Esophagus muscularis mucosa (tissue), 4 donors: ENCODE measurements at regions not wholly inside any gene's neighbourhood (a gene's known extent, or its start where the extent isn't known, plus 50 kb on each side); places are given as distances from the start of the nearest gene placed in this dataset.

Experiments
- DNase-seq: peaks from one replicate; pipeline ENCODE4 v3.0.0-alpha.2; 2017; ENCODE audit errors: extremely low spot score
- H3K27ac ChIP-seq, 4 donors: fragments of 200-600 bp; sonication (generic); replicated peaks in 1 of 4; 1 replicate in 3 of 4; 2 replicates in 1 of 4; pipeline ENCODE4 v1.5.1; 2016 to 2019; ENCODE audit warnings: mild to moderate bottlenecking in 1 of 4
- H3K27me3 ChIP-seq, 4 donors: fragments of 200-600 bp; sonication (generic); one replicate each; pipeline versions ENCODE4 v1.5.1 to v1.6.0; 2016 to 2019
- H3K36me3 ChIP-seq, 4 donors: fragments of 200-600 bp; sonication (generic); one replicate each; pipeline ENCODE4 v1.5.1; 2016 to 2019
- H3K4me1 ChIP-seq, 4 donors: fragments of 200-600 bp; sonication (generic); one replicate each; pipeline ENCODE4 v1.5.1; 2016 to 2019
- H3K4me3 ChIP-seq, 4 donors: fragments of 200-600 bp; sonication (generic); 1 replicate in 2 of 4; 2 replicates in 2 of 4; pipeline ENCODE4 v1.5.1; 2016 to 2019; ENCODE audit warnings: mild to moderate bottlenecking in 4 of 4, moderate library complexity in 1 of 4
- H3K9me3 ChIP-seq, 4 donors: fragments of 200-600 bp; sonication (generic); 1 replicate in 3 of 4; 2 replicates in 1 of 4; pipeline ENCODE4 v1.5.1; 2016 to 2019
- EP300 ChIP-seq: sonication (generic); formaldehyde crosslinking; IDR thresholded peaks from one replicate; pipeline ENCODE4 v1.6.1; 2017; ENCODE audit warnings: antibody characterized with exemption
- POLR2A ChIP-seq: fragments of 450-650 bp; IDR thresholded peaks from one replicate; pipeline ENCODE4 v1.6.1; 2017; ENCODE audit warnings: antibody characterized with exemption, moderate library complexity, mild to moderate bottlenecking, low read depth
- POLR2AphosphoS5 ChIP-seq, 2 donors: sonication (generic); formaldehyde crosslinking; IDR thresholded peaks; one replicate each; pipeline ENCODE4 v1.6.1; 2017; ENCODE audit warnings: antibody characterized with exemption in 2 of 2
- WGBS: methylation state at CpG from one replicate; pipeline ENCODE4 v1.1.5; 2018; 5-methylcytosine and 5-hydroxymethylcytosine counted together
- intact Hi-C: fragments of 100-400 bp; cut with DNase I; formaldehyde crosslinking; loops from one replicate; pipeline ENCODE4 v1.15.1; 2023
- TF ChIP-seq, protein P1 (sequence below), 3 experiments: fragments of 200-600 bp in 2 of 3; fragments of 450-650 bp in 1 of 3; sonication (generic) in 2 of 3; IDR thresholded peaks; one replicate each; pipeline ENCODE4 v1.5.1; 2017 to 2019; ENCODE audit warnings: antibody characterized with exemption in 3 of 3, mild to moderate bottlenecking in 2 of 3, moderate library complexity in 1 of 3

DNA sequence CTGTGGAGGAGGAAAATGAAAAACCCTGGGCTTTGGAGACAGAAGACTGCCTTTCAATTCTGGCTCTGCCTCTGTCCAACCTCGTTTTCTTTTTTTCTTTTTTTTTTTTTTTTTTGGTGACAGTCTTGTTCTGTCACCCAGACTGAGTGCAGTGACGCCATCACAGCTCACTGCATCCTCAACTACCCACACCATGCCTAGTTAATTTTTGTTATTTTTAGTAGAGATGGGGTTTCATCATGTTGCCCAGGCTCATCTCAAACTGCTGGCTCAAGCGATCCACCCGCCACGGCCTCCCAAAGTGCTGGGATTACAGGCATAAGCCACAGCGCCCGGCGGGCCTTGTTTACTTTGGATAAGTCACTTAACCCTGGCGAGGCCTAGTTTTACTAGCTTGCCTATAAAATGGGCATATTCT lies 66.3 kb upstream of the SLC25A26 start:
- peak overlapping the region; percentile 41 to 54 (median 44) for H3K4me3 ChIP-seq

GRCh38 chr3:66153481-66154443 lies 67.0 kb upstream of the SLC25A26 start:
- Histone ChIP-seq H3K4me1 (peaks cover 8 to 17% (median 14%) of the 10 kb centered on the region in 4 donors), H3K4me3 (peak overlapping the region; percentile 41 to 54 (median 44)), H3K36me3 (no peaks in the 10 kb centered on the region), H3K27ac (peak overlapping the region; percentile 42 to 51 (median 44)), H3K27me3 (no peaks in the 10 kb centered on the region), H3K9me3 (no peaks in the 10 kb centered on the region)
- TF ChIP-seq POLR2AphosphoS5 (IDR thresholded peaks at IDR 0.05) = no peak
- no peak for TF ChIP-seq EP300
- no peak for TF ChIP-seq POLR2A
- TF ChIP-seq, protein P1, sequence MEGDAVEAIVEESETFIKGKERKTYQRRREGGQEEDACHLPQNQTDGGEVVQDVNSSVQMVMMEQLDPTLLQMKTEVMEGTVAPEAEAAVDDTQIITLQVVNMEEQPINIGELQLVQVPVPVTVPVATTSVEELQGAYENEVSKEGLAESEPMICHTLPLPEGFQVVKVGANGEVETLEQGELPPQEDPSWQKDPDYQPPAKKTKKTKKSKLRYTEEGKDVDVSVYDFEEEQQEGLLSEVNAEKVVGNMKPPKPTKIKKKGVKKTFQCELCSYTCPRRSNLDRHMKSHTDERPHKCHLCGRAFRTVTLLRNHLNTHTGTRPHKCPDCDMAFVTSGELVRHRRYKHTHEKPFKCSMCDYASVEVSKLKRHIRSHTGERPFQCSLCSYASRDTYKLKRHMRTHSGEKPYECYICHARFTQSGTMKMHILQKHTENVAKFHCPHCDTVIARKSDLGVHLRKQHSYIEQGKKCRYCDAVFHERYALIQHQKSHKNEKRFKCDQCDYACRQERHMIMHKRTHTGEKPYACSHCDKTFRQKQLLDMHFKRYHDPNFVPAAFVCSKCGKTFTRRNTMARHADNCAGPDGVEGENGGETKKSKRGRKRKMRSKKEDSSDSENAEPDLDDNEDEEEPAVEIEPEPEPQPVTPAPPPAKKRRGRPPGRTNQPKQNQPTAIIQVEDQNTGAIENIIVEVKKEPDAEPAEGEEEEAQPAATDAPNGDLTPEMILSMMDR (IDR thresholded peaks at IDR 0.05) = no peak
- intact Hi-C loops = no loop called here
- DNase-seq = no peak
- 41% methylated on average over 25 of the region's 25 CpGs for WGBS

More for the DNA sequence above, 66.3 kb upstream of the SLC25A26 start:
- Histone ChIP-seq H3K9me3 (no peaks in the 10 kb centered on the region), H3K27ac (peak overlapping the region in 3 of 4 donors; percentile 43 to 51 (median 44)), H3K27me3 (no peaks in the 10 kb centered on the region), H3K4me1 (peaks cover 8 to 17% (median 14%) of the 10 kb centered on the region in 4 donors), H3K36me3 (no peaks in the 10 kb centered on the region)
- no peak for DNase-seq
- TF ChIP-seq POLR2AphosphoS5 (IDR thresholded peaks at IDR 0.05) (no peak), POLR2A (no peak), EP300 (no peak)
- TF ChIP-seq, protein P1 (IDR thresholded peaks at IDR 0.05) = no peak
- 47% methylated on average over 7 of the region's 9 CpGs for WGBS
- intact Hi-C loops = no loop called here

DNA sequence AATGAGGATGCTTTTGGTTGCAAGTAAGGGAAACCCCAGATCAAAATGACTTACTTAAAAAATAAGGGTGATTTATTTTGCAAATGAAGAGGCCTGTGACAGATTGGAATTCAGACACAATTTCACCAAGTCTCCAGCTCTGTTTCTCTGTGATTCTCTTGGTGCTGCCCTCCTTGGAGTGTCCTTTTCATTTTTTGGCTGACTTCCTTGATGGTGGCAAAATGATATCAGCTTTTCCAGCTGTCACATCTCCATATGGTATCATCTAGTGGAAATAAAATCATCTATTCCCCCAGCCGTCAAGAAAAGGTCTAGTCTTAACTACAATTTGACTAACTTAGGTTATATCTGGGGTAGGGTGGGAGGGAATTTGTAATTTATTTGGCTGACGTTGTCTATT lies 68.5 kb upstream of the SLC25A26 start:
- TF ChIP-seq, protein P1 (IDR thresholded peaks at IDR 0.05) = no peak
- TF ChIP-seq POLR2AphosphoS5 (IDR thresholded peaks at IDR 0.05) (no peak), POLR2A (no peak), EP300 (no peak)
- Histone ChIP-seq H3K27ac (no peak overlapping the region), H3K27me3 (no peaks in the 10 kb centered on the region), H3K4me3 (no peak overlapping the region), H3K36me3 (no peaks in the 10 kb centered on the region), H3K9me3 (no peaks in the 10 kb centered on the region), H3K4me1 (peaks cover 8 to 17% (median 14%) of the 10 kb centered on the region in 4 donors)
- no peak for DNase-seq
- intact Hi-C loops = no loop called here
- WGBS = 92% methylated on average over 2 of the region's 2 CpGs

- no peak overlapping the region for H3K4me3 ChIP-seq
- TF ChIP-seq POLR2AphosphoS5 (IDR thresholded peaks at IDR 0.05) = no peak
- TF ChIP-seq, protein P1 (IDR thresholded peaks at IDR 0.05) = no peak
- no peak for TF ChIP-seq POLR2A
- no peak for TF ChIP-seq EP300
- no peak overlapping the region for H3K27ac ChIP-seq
- H3K27me3 ChIP-seq = no peaks in the 10 kb centered on the region
- 89% methylated on average over 5 of the region's 5 CpGs for WGBS
- DNase-seq = no peak
- no peaks in the 10 kb centered on the region for H3K9me3 ChIP-seq
- H3K4me1 ChIP-seq = peaks cover 8 to 17% (median 14%) of the 10 kb centered on the region in 4 donors
- H3K36me3 ChIP-seq = no peaks in the 10 kb centered on the region
- intact Hi-C loops = no loop called here
These were observed 69.8 kb upstream of the SLC25A26 start for GRCh38 chr3:66150977-66151376.
